ENCODE measurements at regions not wholly inside any gene's neighbourhood (a gene's known extent, or its start where the extent isn't known, plus 50 kb on each side); places are given as distances from the start of the nearest gene placed in this dataset.
"Not testable (repeated sequence)": the region's sequence is repeated elsewhere in the genome, so short reads cannot be mapped to it uniquely, and the experiment has no call there.

GRCh38 chr17:64718816-64719215 lies 56.7 kb upstream of the SMURF2 start:
- not testable (repeated sequence) for H3K4me3 ChIP-seq (ENCODE audit: low read depth in 1 of 5, low read length in 5 of 5); H3K27ac ChIP-seq (ENCODE audit: low read depth, low read length); H3K9me3 ChIP-seq (ENCODE audit: control insufficient read depth in 5 of 5, low read length in 5 of 5); H3K36me3 ChIP-seq (ENCODE audit: control insufficient read depth in 5 of 5, insufficient read depth in 5 of 5, low read length in 5 of 5); H3K4me1 ChIP-seq (ENCODE audit: control insufficient read depth in 5 of 5, insufficient read depth in 5 of 5, low read length in 5 of 5); H3K27me3 ChIP-seq (ENCODE audit: control insufficient read depth in 5 of 5, insufficient read depth in 4 of 5, low read length in 5 of 5); H3K9ac ChIP-seq (ENCODE audit: low read length in 5 of 5)

- Histone ChIP-seq H3K36me3 (ENCODE audit: control insufficient read depth in 5 of 5, insufficient read depth in 5 of 5, low read length in 5 of 5) (no peaks in the 10 kb centered on the region), H3K9me3 (ENCODE audit: control insufficient read depth in 5 of 5, low read length in 5 of 5) (no peaks in the 10 kb centered on the region), H3K9ac (ENCODE audit: low read length in 5 of 5) (no peak overlapping the region), H3K4me3 (ENCODE audit: low read depth in 1 of 5, low read length in 5 of 5) (no peak overlapping the region), H3K4me1 (ENCODE audit: control insufficient read depth in 5 of 5, insufficient read depth in 5 of 5, low read length in 5 of 5) (peaks cover 0 to 12% (median 7%) of the 10 kb centered on the region in 5 donors), H3K27ac (ENCODE audit: low read depth, low read length) (no peak overlapping the region), H3K27me3 (ENCODE audit: control insufficient read depth in 5 of 5, insufficient read depth in 4 of 5, low read length in 5 of 5) (no peaks in the 10 kb centered on the region)
Measured at GRCh38 chr17:64718058-64718457, 56.0 kb upstream of the SMURF2 start.

- not testable (repeated sequence) for H3K36me3 ChIP-seq (ENCODE audit: control insufficient read depth in 5 of 5, insufficient read depth in 5 of 5, low read length in 5 of 5); H3K9me3 ChIP-seq (ENCODE audit: control insufficient read depth in 5 of 5, low read length in 5 of 5); H3K4me3 ChIP-seq (ENCODE audit: low read depth in 1 of 5, low read length in 5 of 5); H3K9ac ChIP-seq (ENCODE audit: low read length in 5 of 5); H3K27me3 ChIP-seq (ENCODE audit: control insufficient read depth in 5 of 5, insufficient read depth in 4 of 5, low read length in 5 of 5); H3K27ac ChIP-seq (ENCODE audit: low read depth, low read length)
- H3K4me1 ChIP-seq (ENCODE audit: control insufficient read depth in 5 of 5, insufficient read depth in 5 of 5, low read length in 5 of 5), result peaks cover 0 to 14% (median 10%) of the 10 kb centered on the region in 5 donors
Measured at GRCh38 chr17:64716496-64716895, 54.4 kb upstream of the SMURF2 start.

- Histone ChIP-seq H3K4me1 (ENCODE audit: control insufficient read depth in 5 of 5, insufficient read depth in 5 of 5, low read length in 5 of 5) (peaks cover 0 to 23% (median 21%) of the 10 kb centered on the region in 5 donors), H3K4me3 (ENCODE audit: low read depth in 1 of 5, low read length in 5 of 5) (peak overlapping the region; percentile 59 to 81 (median 69)), H3K9ac (ENCODE audit: low read length in 5 of 5) (peak overlapping the region in 1 of 5 donors; percentile 56)
- not testable (repeated sequence) for H3K27me3 ChIP-seq (ENCODE audit: control insufficient read depth in 5 of 5, insufficient read depth in 4 of 5, low read length in 5 of 5); H3K27ac ChIP-seq (ENCODE audit: low read depth, low read length); H3K36me3 ChIP-seq (ENCODE audit: control insufficient read depth in 5 of 5, insufficient read depth in 5 of 5, low read length in 5 of 5); H3K9me3 ChIP-seq (ENCODE audit: control insufficient read depth in 5 of 5, low read length in 5 of 5)
Measured at GRCh38 chr17:64713786-64714185, 51.7 kb upstream of the SMURF2 start.

- H3K4me3 ChIP-seq (ENCODE audit: low read depth in 1 of 5, low read length in 5 of 5); H3K27me3 ChIP-seq (ENCODE audit: control insufficient read depth in 5 of 5, insufficient read depth in 4 of 5, low read length in 5 of 5); H3K36me3 ChIP-seq (ENCODE audit: control insufficient read depth in 5 of 5, insufficient read depth in 5 of 5, low read length in 5 of 5); H3K27ac ChIP-seq (ENCODE audit: low read depth, low read length); H3K9ac ChIP-seq (ENCODE audit: low read length in 5 of 5); H3K9me3 ChIP-seq (ENCODE audit: control insufficient read depth in 5 of 5, low read length in 5 of 5): not testable (repeated sequence)
- H3K4me1 ChIP-seq (ENCODE audit: control insufficient read depth in 5 of 5, insufficient read depth in 5 of 5, low read length in 5 of 5), result peaks cover 0 to 31% (median 28%) of the 10 kb centered on the region in 5 donors
Measured at GRCh38 chr17:64712557-64713351, 50.6 kb upstream of the SMURF2 start.
